Stimulated activated naive CD8-positive, alpha-beta T cell treated with anti-CD3 and anti-CD28 coated beads, Interleukin-15, amount 100 ng/mL, for 72 hours (primary cell): ENCODE measurements at regions not wholly inside any gene's neighbourhood (a gene's known extent, or its start where the extent isn't known, plus 50 kb on each side); places are given as distances from the start of the nearest gene placed in this dataset.

Source experiments
- ATAC-seq: fragments of 150-1000 bp; cut with Tn5 transposase; 2 replicates; pipeline ENCODE4 v1.10.0; 2021; ENCODE audit warnings: mild to moderate bottlenecking, moderate library complexity
- DNase-seq, 2 donors: peaks; one replicate each; pipeline ENCODE4 v3.0.0; 2021 to 2022
- H3K27ac Mint-ChIP-seq, 2 donors: one replicate each; pipeline ENCODE4 v1.8.0; 2022; ENCODE audit warnings: mild to moderate bottlenecking in 2 of 2, mixed read lengths in 2 of 2, moderate library complexity in 2 of 2
- H3K27me3 Mint-ChIP-seq: one replicate; pipeline ENCODE4 v1.8.0; 2022; ENCODE audit warnings: mixed read lengths
- H3K4me1 Mint-ChIP-seq: one replicate; pipeline ENCODE4 v1.8.0; 2022; ENCODE audit warnings: mild to moderate bottlenecking, mixed read lengths
- H3K4me3 Mint-ChIP-seq, 2 donors: one replicate each; pipeline ENCODE4 v1.8.0; 2022; ENCODE audit warnings: mild to moderate bottlenecking in 2 of 2, mixed read lengths in 2 of 2, moderate library complexity in 1 of 2
- H3K9me3 Mint-ChIP-seq, 2 donors: one replicate each; pipeline ENCODE4 v1.8.0; 2022; ENCODE audit warnings: mixed read lengths in 2 of 2

DNA sequence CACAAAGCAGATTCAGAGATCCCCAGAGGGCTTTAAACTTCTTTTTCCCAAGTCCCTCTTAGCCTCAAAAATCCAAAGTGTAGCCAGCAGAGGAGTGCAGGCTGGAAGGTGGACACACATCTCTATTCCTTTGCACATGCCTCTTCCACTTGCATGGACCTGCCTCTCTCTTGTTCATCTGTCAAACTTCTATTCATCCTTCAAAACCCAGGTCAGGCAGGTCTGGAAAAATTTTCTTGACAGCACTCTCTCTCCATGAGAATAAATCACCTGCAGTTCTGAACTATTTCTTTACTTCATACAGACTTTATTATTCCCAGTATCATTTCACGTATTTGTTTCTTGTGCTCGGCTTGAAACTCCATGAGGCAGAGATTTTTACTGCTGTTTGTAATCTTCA, 127.5 kb downstream of the SS18 start:
- Mint-ChIP-seq H3K27ac (no peak overlapping the region), H3K4me3 (no peak overlapping the region), H3K4me1 (no peaks in the 10 kb centered on the region), H3K9me3 (no peaks in the 10 kb centered on the region), H3K27me3 (peaks cover 12% of the 10 kb centered on the region)
- ATAC-seq: no peak
- DNase-seq: no peak

DNA sequence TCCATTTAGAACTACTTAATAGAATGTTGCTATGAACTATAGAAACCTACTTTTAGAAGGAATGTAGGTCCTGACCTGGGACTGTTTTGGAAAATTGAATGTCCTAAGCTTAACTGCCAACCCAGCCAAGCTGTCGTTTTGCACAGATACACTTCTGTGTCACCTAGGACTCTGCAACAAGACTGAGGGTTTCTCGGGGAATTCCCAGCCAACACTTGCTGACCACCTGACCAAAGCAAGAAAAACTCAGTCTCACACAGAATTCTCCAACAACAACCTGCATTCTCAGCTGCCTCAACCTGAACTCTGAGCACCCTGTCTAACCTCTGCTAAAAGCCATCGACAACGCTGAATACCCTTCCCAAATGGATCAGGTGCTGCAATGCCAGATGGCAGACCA, 128.2 kb downstream of the SS18 start:
- DNase-seq: no peak
- H3K4me1 Mint-ChIP-seq: no peaks in the 10 kb centered on the region

DNA sequence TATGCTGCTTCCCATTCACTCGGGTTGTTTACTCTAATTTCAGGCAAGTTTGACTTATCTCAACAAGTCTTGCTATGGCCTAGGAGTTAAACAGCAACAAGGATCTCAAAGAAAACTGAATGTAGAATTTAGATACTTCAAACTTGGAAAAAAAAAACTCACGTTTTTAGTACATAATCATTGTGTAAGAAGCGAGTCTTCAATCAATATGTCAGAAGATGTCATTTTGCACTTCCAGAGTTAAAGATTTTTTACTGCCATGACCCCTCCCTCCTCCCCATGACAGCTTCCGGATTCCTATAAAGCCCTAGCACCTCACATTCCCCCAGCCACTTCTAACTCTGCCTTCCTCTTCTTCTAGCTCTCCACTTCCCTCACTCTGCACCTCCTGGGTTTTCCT, 133.4 kb downstream of the SS18 start:
- H3K4me3 Mint-ChIP-seq: no peak overlapping the region
- no peak for ATAC-seq
- H3K4me1 Mint-ChIP-seq: peaks cover 12% of the 10 kb centered on the region
- DNase-seq: no peak
- H3K9me3 Mint-ChIP-seq: no peaks in the 10 kb centered on the region
- H3K27ac Mint-ChIP-seq: peak overlapping the region in 1 of 2 donors; percentile 50
- H3K27me3 Mint-ChIP-seq: no peaks in the 10 kb centered on the region

More for the DNA sequence above, 128.2 kb downstream of the SS18 start:
- H3K27ac Mint-ChIP-seq: no peak overlapping the region
- no peak for ATAC-seq
- H3K27me3 Mint-ChIP-seq: peaks cover 12% of the 10 kb centered on the region
- H3K9me3 Mint-ChIP-seq: no peaks in the 10 kb centered on the region
- no peak overlapping the region for H3K4me3 Mint-ChIP-seq

DNA sequence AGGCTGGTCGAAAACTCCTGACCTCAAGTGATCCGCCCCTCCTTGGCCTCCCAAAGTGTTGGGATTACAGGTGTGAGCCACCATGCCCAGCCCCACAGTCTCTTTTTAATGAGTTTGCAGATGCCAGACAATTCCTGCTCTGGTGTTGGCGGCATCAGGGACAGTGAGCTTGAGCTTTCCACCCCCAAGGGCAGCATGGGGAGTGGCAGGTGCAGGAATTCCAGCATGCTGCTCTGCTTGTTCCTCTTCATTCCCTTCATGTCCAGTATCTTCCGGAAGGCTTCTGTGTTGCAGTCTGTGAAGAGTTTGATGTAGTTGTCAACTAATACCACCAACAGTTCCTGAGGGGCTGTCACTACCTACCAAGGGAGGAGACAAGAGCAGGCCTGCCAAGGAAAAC, 137.3 kb downstream of the SS18 start:
- DNase-seq (no peak), ATAC-seq (no peak)
- Mint-ChIP-seq H3K4me1 (peaks cover 12% of the 10 kb centered on the region), H3K27ac (no peak overlapping the region), H3K27me3 (no peaks in the 10 kb centered on the region), H3K4me3 (no peak overlapping the region), H3K9me3 (peaks cover 0 to 4% of the 10 kb centered on the region in 2 donors)

DNA sequence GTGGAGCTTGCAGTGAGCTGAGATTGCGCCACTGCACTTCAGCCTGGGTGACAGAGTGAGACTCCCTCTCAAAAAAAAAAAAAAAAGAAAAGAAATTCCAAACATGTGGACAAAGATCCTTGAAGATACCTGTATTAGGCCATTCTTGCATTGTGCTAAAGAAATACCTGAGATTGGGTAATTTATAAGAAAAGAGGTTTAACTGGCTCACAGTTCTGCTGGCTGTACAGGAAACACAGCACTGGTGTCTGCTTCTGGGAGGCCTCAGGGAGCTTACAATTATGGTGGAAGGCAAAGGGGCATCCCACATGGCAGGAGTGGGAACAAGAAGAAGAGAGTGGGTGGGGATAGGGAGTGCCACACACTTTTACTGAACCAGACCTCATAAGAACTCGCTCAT, 140.1 kb downstream of the SS18 start:
- DNase-seq (no peak), ATAC-seq (no peak)
- Mint-ChIP-seq H3K4me1 (peaks cover 12% of the 10 kb centered on the region), H3K4me3 (no peak overlapping the region), H3K27me3 (no peaks in the 10 kb centered on the region), H3K9me3 (peaks cover 0 to 4% of the 10 kb centered on the region in 2 donors), H3K27ac (no peak overlapping the region)

DNA sequence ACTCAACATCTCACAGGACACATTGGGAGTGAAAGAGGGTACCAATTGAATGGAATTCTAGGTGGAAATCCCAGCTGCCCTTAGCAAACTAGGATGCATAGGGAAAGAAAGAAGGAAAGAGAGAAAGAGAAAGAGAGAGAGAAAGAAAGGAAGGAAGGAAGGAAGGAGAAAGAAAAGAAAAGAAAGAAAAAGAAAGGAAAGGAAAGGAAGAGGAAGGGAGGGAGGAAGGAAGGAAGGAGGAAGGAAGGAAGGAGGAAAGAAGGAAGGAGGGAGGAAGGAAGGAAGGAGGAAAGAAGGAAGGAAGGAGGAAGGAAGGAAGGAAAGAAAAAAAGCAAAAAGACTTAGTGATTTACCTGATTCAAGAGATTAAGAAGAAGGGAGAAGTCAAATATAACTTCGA, 143.9 kb downstream of the SS18 start:
- DNase-seq: no peak
- no peak overlapping the region for H3K4me3 Mint-ChIP-seq
- H3K9me3 Mint-ChIP-seq: peaks cover 0 to 4% of the 10 kb centered on the region in 2 donors
- no peaks in the 10 kb centered on the region for H3K4me1 Mint-ChIP-seq
- no peak overlapping the region for H3K27ac Mint-ChIP-seq
- no peak for ATAC-seq
- no peaks in the 10 kb centered on the region for H3K27me3 Mint-ChIP-seq

DNA sequence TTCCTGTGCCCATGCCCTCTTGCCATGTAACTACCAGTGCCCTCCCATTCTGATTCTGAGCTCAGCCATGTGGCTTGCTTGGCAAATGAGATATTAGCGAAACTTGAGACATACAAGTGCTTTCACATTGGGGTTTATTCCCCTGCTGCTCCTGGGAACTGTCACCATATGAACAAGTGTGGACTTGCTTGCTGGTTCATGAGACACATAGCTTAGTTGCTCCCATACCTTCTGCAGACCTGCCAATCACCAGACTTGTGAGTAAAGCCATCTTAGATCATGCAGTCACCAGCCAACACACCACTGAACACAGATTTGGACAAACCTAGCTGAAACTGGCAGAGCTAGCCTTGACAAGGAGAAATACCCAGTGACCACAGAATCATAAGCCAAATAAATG, 155.1 kb downstream of the SS18 start:
- no peak for ATAC-seq
- H3K27me3 Mint-ChIP-seq: peaks cover 5% of the 10 kb centered on the region
- DNase-seq: no peak
- no peak overlapping the region for H3K4me3 Mint-ChIP-seq
- no peaks in the 10 kb centered on the region for H3K4me1 Mint-ChIP-seq
- no peak overlapping the region for H3K27ac Mint-ChIP-seq
- peaks cover 0 to 7% of the 10 kb centered on the region in 2 donors for H3K9me3 Mint-ChIP-seq

DNA sequence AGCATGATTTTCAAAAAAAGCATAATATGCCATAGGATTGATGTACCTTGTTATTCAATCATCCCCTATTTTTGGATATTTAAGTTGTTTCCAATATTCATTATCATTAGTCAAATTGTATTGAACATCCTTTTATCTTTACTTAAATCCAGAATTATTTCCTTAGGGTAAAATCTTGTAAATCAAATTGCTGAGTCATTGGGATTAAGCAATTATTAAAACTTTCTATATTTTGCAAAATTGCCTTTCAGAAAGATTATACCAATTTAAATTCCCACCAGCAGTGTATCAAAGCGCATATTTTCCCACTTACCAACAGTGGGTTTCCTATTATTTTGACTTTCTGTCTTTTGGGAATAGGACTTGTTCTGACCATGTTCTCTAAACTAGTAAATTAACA, 159.3 kb downstream of the SS18 start:
- Mint-ChIP-seq H3K27ac (no peak overlapping the region), H3K9me3 (peaks cover 0 to 4% of the 10 kb centered on the region in 2 donors), H3K27me3 (peaks cover 2% of the 10 kb centered on the region), H3K4me3 (no peak overlapping the region), H3K4me1 (peaks cover 8% of the 10 kb centered on the region)
- ATAC-seq: no peak
- no peak for DNase-seq

DNA sequence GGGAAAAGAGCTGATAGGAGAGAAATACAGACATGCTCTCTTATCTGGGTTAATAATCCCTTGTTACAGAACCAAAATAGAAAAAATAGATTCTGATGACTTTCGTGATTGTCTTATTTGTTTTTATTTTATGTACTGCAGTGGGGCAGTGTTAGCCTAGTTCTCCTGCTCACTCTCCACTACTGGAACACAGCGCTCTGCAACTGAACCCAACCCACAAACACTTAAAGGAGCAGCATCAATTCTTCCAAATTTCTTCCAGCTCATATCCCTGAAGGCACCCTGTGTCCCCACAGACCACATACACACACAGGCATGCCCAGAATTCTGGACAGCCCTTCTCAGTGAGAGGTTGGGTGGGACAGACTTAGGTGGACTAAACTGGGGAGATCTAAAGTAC, 160.6 kb downstream of the SS18 start:
- no peaks in the 10 kb centered on the region for H3K9me3 Mint-ChIP-seq
- no peaks in the 10 kb centered on the region for H3K27me3 Mint-ChIP-seq
- H3K4me1 Mint-ChIP-seq: peaks cover 8% of the 10 kb centered on the region
- ATAC-seq (no peak), DNase-seq (no peak)
- no peak overlapping the region for H3K4me3 Mint-ChIP-seq
- no peak overlapping the region for H3K27ac Mint-ChIP-seq

DNA sequence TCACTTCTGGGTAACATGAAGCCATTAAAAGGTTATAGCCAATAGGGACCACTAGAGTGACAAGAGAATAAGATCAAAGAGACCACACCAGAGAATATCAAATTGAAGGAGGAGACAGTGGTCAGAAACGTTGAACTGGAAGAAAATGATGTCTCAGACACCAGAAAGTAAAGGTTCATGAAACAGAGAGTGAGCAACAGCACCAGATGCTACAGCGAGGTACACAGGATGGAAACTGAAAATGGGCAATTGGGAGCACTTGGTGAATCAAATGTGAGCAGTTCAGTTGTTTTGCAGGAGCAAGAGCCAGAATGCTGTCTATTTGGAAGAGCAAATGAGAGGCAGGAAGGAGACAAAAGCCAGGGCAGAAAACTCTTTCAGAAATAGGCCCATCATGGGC, 162.6 kb downstream of the SS18 start:
- peaks cover 8% of the 10 kb centered on the region for H3K4me1 Mint-ChIP-seq
- H3K27ac Mint-ChIP-seq: no peak overlapping the region
- H3K27me3 Mint-ChIP-seq: no peaks in the 10 kb centered on the region
- no peak for ATAC-seq
- H3K4me3 Mint-ChIP-seq: no peak overlapping the region
- no peaks in the 10 kb centered on the region for H3K9me3 Mint-ChIP-seq
- no peak for DNase-seq

DNA sequence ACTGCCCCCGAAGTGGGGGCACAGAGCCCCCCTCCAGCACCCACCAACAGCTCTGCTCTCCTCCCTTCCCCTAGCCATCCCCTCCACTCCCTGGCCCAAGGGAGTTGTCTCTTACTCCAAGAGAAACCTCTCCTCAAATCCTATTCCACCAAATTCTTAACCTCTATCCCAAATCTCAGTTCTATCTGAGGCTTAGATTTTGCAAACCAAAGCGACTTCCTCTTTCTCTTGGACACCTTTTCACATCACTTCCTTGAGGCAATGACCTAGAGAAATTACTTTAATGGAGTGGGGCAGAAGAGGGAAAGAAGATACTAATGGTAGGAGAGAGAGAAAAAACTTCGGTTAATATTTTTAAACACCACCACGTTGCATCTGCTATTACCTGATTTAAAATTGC, 167.2 kb downstream of the SS18 start:
- ATAC-seq (no peak), DNase-seq (no peak)
- Mint-ChIP-seq H3K27ac (no peak overlapping the region), H3K4me3 (no peak overlapping the region), H3K27me3 (no peaks in the 10 kb centered on the region), H3K4me1 (peaks cover 8% of the 10 kb centered on the region), H3K9me3 (no peaks in the 10 kb centered on the region)

DNA sequence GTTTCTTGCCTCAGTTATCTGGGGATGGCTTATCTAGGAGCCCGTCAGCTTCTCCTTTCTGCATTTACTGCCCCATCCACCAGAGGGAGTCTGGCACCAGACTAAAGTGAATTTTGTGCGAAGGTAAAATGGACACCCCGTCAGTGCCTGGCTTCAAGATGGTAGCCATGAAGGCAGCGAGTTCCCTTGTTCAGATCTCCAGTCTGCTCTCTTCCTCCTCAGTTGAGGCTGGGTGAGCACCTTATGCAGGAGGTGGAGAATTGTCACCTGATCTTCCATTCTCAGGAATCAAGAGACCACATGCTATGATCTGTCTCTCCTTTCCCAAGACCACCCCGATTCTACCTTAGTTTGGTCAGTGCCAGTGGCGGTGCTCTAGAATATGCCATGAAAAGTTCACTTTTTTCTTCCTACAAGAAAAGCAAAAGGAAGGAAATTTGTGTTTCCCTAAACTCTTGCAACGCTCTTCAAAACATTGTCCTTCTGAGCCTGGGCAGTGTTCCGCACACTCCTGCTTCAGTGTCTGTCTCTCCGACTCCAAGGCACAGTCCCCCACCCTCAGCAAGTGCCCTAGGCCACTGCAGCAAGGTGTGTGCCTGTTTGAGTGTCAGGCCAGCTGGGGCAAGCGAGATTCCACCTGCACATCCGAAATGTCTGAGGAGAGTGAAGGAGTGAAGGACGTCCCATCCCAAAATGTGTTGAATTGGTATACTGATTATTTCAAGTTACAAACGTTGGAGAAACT, 168.6 kb downstream of the SS18 start:
- no peak overlapping the region for H3K27ac Mint-ChIP-seq

DNA sequence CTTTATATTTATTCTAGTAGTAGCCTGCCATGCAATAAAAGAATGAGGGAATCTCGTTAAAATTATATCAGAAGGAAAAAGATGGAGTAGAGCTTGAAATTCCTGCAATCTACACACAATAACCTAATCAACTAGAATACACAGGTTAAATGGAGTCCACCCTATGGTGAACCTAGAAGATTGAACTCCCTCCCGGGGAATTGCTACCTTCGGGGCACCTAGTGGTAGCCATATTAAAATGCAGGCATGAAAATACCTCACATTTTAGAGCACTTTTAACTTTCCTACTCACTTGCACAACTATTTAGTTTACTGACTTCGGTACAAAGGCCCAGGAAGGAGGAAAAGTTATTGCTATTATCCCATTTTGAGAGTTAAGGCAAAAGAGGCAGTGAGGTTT, 174.5 kb downstream of the SS18 start:
- Mint-ChIP-seq H3K27me3 (peaks cover 10% of the 10 kb centered on the region), H3K27ac (no peak overlapping the region), H3K9me3 (no peaks in the 10 kb centered on the region), H3K4me3 (no peak overlapping the region), H3K4me1 (no peaks in the 10 kb centered on the region)
- ATAC-seq (no peak), DNase-seq (no peak)

More for the DNA sequence above, 168.6 kb downstream of the SS18 start:
- DNase-seq: peak; percentile 32 to 56
- Mint-ChIP-seq H3K9me3 (no peaks in the 10 kb centered on the region), H3K4me1 (no peaks in the 10 kb centered on the region), H3K4me3 (no peak overlapping the region), H3K27me3 (peaks cover 2% of the 10 kb centered on the region)
- peak; percentile 76 for ATAC-seq

DNA sequence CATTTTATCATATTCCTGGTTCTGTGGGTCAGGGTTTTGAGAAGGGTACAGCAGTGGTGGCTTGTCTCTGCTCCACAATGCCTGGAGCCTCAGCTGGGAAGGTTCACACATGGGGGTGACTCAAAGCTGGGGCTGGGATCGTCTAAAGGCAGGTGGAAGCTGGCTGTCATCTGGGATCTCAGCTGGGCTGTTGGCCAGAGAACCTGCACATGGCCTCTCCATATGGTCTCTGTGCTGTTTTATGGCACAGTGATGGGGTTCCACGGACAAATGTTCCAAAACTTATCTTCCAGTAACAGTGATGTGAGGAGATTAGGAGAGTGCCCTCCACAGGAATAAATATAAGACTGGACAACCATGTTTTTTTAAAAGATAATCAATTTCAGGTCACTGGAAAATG, 191.4 kb downstream of the SS18 start:
- DNase-seq (no peak), ATAC-seq (no peak)
- Mint-ChIP-seq H3K27me3 (no peaks in the 10 kb centered on the region), H3K27ac (no peak overlapping the region), H3K9me3 (peaks cover 0 to 8% of the 10 kb centered on the region in 2 donors), H3K4me3 (no peak overlapping the region), H3K4me1 (no peaks in the 10 kb centered on the region)

DNA sequence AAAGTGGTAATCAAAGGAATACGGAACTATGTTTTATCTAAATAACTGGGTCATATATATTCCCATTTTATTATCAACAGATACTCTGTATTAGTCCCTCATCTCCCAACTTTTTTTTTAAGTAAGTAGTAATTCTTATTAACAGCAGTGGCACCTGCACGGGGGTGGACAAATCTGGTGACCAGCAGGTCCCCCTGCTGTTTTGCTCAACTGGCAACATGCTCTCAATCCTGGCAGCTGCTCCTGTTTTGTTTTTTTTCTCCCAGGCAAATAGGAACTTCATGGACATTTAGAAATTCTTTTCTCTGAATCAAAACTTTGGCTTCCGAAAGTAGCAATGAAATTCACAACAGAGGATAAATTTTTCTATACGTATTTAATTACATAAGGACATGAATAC, 193.5 kb downstream of the SS18 start:
- Mint-ChIP-seq H3K4me1 (no peaks in the 10 kb centered on the region), H3K27ac (no peak overlapping the region), H3K9me3 (peaks cover 0 to 8% of the 10 kb centered on the region in 2 donors), H3K27me3 (no peaks in the 10 kb centered on the region), H3K4me3 (no peak overlapping the region)
- ATAC-seq (no peak), DNase-seq (no peak)

DNA sequence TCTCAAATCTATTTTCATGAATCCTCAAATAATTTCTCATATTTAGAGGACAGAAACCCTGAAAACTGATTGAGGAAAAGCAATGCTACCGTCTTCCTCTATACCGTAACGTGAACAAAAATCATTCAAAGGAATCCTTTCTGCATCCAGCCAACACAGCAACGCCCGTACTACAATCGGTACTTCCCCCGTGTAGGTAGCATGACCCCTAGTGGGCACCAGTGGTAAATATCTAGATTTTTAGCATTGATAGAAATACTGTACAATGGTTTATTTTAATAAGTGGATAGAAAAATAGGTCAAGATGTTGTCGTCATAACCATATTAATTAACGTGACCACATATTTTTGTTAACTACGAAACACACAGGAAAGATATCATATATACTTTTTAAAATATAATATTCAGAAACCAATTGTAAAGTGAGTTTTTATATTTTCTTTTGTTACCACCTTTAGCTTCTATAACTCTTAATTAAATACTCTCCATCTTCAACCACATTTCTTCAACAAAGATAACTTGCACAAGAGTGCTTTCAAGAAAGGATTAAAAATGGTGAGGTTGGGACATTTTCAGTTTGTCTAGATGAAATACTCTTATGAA, 194.1 kb downstream of the SS18 start:
- peak in 1 of 2 donors; percentile 5 for DNase-seq
- Mint-ChIP-seq H3K4me1 (no peaks in the 10 kb centered on the region), H3K9me3 (peaks cover 0 to 8% of the 10 kb centered on the region in 2 donors), H3K27ac (peak overlapping the region in 1 of 2 donors; percentile 13), H3K4me3 (no peak overlapping the region), H3K27me3 (no peaks in the 10 kb centered on the region)
- no peak for ATAC-seq

DNA sequence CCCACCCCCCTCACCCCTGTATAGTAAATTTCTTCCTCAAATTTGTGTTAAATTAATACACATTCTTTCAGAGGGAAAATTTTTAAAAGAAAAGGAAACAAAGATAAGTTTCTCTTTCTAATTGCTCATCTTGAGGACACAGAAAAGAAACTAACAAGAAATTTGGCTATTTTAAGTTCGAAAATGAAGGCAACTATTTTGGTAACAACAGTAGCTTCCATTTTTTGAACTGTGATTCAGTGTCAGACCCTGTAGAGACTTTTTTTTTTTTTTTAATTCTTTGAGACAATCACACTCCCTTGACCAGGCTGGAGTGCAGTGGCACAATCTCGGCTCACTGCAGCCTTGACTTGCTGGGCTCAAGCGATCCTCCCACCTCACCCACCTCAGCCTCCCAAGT, 194.9 kb downstream of the SS18 start:
- Mint-ChIP-seq H3K27ac (no peak overlapping the region), H3K4me3 (no peak overlapping the region), H3K9me3 (peaks cover 0 to under 1% of the 10 kb centered on the region in 2 donors), H3K4me1 (no peaks in the 10 kb centered on the region), H3K27me3 (no peaks in the 10 kb centered on the region)
- DNase-seq (no peak), ATAC-seq (no peak)
